SH-SY5Y (cell line): ENCODE measurements at regions not wholly inside any gene's neighbourhood (a gene's known extent, or its start where the extent isn't known, plus 50 kb on each side); places are given as distances from the start of the nearest gene placed in this dataset.

Experiments used
- GATA2 ChIP-seq: IDR thresholded peaks from 2 replicates; pipeline ENCODE4 v1.6.1; 2011; ENCODE audit warnings: mild to moderate bottlenecking, low read depth, low read length
- GATA3 ChIP-seq: IDR thresholded peaks from 2 replicates; pipeline ENCODE4 v1.6.1; 2011; ENCODE audit warnings: low read depth, mild to moderate bottlenecking, low read length, moderate library complexity

DNA sequence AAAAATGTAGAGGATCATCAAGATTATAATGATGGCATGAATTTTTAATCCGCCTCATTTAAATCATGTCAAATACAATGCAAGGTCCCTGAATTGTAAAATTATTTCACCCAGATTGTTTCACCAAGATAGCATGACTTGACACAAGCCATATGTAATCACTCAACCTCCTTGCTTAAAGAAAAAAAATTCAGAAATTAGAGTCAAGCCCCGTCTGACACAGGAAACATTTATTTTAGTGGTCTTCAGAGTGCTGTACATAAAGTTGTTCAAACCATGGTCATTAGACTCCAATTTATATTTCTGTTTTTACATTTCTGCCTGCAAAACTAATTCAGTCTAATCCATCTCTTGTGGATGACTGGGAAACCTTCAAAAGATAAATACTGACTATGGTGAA, 200.2 kb downstream of the CBLN4 start:
- TF ChIP-seq GATA3: no peak
- no peak for TF ChIP-seq GATA2

GRCh38 chr20:55800552-55801245, 204.6 kb downstream of the CBLN4 start:
- no peak for TF ChIP-seq GATA3
- TF ChIP-seq GATA2: no peak

GRCh38 chr20:55793986-55794385, 211.3 kb downstream of the CBLN4 start:
- no peak for TF ChIP-seq GATA3

DNA sequence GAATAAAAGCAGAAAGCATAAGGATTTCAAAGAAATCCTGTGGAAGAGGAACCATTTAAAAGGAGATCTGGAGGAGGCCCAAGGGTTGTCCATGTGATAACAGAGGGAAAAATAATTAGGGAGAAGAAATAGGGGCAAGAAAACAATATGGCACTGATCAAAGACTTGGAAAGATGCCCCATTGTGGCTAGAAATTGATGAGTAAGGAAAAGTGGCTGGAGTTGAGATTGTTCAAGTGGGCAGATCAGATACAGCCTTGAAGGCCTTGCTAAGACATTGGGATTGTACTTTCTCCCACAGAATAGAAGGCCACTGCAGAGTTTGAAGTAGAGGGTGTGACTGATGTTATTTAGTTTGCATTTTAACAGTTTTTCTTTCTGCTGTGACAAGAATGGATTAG, 213.3 kb downstream of the CBLN4 start:
- TF ChIP-seq GATA2 (no peak), GATA3 (no peak)

DNA sequence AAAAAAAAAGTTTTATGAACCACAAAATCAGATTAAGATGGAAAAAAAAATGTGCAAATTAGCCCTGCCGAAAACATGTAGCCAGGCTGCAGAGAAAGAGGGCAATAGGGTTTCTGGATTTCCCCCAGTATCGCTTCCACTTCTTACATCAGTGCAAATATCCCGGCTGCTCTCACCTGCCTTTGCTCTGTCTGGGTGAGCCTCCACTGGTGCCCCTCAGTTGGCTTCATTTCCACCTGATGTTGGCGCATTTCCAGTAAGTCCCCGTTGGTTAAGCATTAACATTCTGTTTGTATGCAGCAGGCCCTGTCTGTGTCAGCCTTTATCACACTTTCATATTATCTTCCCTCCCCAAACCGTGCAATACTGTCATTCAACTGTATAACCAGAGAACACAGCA, 215.1 kb downstream of the CBLN4 start:
- TF ChIP-seq GATA2: no peak
- TF ChIP-seq GATA3: no peak

- no peak for TF ChIP-seq GATA2
Measured at GRCh38 chr20:55784036-55784435, 221.3 kb downstream of the CBLN4 start.

- TF ChIP-seq GATA2 (no peak), GATA3 (no peak)
Measured at GRCh38 chr20:55783381-55783780, 221.9 kb downstream of the CBLN4 start.

GRCh38 chr20:55782912-55783253, 222.4 kb downstream of the CBLN4 start:
- TF ChIP-seq GATA2 (peak; percentile 47; the same call in 1 of the 2 replicates), GATA3 (no peak; the same call in 1 of the 2 replicates)

- TF ChIP-seq GATA2: no peak
- TF ChIP-seq GATA3: no peak
Measured at GRCh38 chr20:55782224-55782911, 223.0 kb downstream of the CBLN4 start.

DNA sequence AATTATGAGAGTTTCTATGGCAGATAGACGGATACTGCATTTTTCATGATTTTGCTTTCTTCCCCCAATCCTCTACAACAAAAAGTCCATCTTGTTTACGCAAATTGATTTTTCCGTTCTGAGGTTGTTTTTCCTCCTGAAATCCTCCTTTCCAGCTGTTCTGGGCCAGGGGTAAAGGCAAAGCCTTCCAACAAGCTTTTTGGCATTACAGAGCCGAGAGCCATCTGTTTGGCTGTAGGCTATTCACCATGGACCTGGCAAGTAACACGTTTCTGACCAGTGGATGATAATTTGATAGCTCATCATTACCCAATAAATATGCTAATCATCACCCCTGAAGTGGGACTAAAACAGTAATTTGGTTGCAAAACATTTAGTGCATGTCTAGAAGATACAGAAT, 226.5 kb downstream of the CBLN4 start:
- TF ChIP-seq GATA3 (no peak), GATA2 (no peak)

GRCh38 chr20:55777641-55778040, 227.7 kb downstream of the CBLN4 start:
- no peak for TF ChIP-seq GATA2
- no peak for TF ChIP-seq GATA3

DNA sequence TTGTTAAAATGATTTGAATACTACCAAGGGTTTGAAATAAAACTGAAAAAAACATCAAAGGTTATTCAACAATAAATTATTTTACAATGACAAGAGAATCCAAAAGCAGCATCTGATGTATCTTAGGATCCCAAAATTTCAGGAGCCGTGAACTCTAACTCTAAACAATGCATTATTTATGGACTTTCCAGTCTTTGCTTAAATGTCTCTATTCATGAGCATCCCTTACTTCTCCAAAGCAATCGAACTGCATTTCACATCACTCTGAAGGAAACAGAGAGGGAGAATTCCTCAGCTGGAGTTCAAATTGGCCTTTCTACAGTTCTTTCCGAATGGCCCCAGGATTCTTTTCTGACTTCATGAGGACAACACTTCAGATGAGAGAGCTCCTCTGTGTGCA, 229.1 kb downstream of the CBLN4 start:
- TF ChIP-seq GATA3: no peak
- no peak for TF ChIP-seq GATA2

DNA sequence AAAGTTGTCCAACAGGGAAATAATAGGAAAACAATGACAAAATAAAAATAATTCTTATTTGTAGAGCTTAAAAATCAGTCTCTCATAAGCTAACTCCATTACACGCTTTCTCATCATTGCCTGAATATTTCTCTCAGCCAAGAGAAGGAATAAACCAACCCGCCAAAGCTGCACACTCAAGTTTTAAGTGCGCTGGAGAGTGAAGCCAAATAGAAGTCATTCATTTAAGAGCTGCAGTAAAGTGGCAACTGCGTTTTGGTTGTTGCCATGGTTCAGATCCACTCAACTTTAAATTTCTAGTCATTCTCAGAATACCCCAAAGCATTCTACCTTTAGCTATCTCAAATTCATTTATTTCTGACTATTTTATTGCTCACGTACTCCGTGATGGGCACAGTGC, 230.7 kb downstream of the CBLN4 start:
- no peak for TF ChIP-seq GATA3
- TF ChIP-seq GATA2: no peak

DNA sequence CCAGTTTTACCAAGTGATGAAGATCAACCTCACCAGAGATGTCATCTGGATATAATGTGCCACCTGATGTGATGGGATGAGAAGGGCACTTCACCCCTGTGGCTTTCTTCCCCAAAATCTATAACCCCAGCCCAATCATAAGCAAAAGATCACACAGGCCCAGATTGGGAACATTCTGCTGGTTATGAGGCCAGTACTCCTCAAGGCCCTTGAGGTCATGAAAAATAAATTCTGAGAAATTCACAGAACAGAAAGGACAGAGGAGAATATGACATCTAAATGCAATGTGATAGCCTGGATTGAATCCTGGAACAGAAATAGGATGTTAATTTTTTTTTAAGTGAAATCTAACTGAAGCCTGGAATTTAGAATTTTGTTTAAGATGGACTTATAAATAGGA, 243.5 kb downstream of the CBLN4 start:
- no peak for TF ChIP-seq GATA2
- TF ChIP-seq GATA3: no peak

- TF ChIP-seq GATA2 (no peak), GATA3 (no peak)
Measured at GRCh38 chr20:55761100-55761499, 244.2 kb downstream of the CBLN4 start.
